Loucy (cell line): ENCODE measurements at regions not wholly inside any gene's neighbourhood (a gene's known extent, or its start where the extent isn't known, plus 50 kb on each side); places are given as distances from the start of the nearest gene placed in this dataset.

Experiments
- EZH2phosphoT487 ChIP-seq: fragments of 200-600 bp; IDR thresholded peaks from 2 replicates; pipeline ENCODE4 v1.6.1; 2018; ENCODE audit warnings: antibody characterized with exemption, mild to moderate bottlenecking, moderate library complexity, borderline replicate concordance
- TF ChIP-seq, protein P1 (sequence below): fragments of 200-600 bp; sonication (generic); conservative IDR thresholded peaks from 2 replicates; pipeline ENCODE4 v1.5.1; 2014; ENCODE audit warnings: mild to moderate bottlenecking, antibody characterized with exemption, low read length

DNA sequence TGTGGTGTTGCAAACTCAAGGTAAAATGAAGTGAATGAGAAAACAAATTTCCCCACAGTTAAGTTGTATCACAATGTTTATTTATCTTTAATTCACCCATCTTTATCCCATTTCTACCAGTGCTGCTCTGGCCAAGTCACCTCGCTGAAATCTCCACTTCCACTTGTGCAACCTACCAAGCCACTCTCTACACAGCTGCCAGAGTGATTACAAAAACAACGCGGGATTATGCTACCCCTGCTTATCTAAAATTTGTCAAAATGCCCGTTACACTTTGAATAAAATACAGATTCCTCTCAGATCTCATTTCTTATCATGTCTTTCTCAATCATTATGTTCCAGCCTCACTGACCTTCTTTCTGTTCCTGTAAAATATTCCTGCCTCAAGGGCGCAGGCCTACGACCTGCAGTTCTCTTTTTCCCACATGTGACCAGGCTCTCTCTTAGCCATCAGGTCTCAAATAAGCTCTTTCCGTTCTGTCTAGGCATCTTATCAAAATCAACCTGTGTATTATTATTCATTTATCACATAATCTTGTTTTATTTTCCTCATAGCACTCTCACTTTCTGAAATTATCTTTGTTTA is 95.6 kb downstream of the NTMT2 start:
- TF ChIP-seq, protein P1, sequence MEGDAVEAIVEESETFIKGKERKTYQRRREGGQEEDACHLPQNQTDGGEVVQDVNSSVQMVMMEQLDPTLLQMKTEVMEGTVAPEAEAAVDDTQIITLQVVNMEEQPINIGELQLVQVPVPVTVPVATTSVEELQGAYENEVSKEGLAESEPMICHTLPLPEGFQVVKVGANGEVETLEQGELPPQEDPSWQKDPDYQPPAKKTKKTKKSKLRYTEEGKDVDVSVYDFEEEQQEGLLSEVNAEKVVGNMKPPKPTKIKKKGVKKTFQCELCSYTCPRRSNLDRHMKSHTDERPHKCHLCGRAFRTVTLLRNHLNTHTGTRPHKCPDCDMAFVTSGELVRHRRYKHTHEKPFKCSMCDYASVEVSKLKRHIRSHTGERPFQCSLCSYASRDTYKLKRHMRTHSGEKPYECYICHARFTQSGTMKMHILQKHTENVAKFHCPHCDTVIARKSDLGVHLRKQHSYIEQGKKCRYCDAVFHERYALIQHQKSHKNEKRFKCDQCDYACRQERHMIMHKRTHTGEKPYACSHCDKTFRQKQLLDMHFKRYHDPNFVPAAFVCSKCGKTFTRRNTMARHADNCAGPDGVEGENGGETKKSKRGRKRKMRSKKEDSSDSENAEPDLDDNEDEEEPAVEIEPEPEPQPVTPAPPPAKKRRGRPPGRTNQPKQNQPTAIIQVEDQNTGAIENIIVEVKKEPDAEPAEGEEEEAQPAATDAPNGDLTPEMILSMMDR: no peak
- no peak for TF ChIP-seq EZH2phosphoT487
